GM21576 (cell line): ENCODE measurements at regions not wholly inside any gene's neighbourhood (a gene's known extent, or its start where the extent isn't known, plus 50 kb on each side); places are given as distances from the start of the nearest gene placed in this dataset.
"Not testable (repeated sequence)": the region's sequence is repeated elsewhere in the genome, so short reads cannot be mapped to it uniquely, and the experiment has no call there.

ENCODE experiments used
- ATAC-seq: cut with Tn5 transposase; IDR thresholded peaks from one replicate; pipeline ENCODE4 v1.9.1; 2021; ENCODE audit warnings: mild to moderate bottlenecking, moderate library complexity; ENCODE audit not compliant: unreplicated experiment

DNA sequence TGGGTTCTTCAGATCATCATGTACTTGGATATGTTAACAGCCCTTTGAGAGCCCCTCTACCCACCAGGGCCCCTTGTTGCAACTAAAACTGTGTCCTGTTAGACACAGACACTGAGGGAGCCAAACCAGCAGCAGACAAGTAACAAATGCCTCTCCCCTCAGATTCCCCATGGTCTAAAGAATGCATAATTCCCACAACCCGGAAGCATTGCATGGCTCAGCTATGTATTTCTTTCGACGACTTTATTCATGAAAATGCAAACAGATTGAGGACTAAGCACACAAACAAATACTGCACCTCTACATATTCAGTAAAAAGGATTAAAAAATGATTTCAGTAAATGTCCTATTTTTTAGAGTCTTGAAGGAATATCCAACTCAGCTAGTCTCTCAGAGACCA is 70.1 kb upstream of the HECW1 start:
- no peak for ATAC-seq

DNA sequence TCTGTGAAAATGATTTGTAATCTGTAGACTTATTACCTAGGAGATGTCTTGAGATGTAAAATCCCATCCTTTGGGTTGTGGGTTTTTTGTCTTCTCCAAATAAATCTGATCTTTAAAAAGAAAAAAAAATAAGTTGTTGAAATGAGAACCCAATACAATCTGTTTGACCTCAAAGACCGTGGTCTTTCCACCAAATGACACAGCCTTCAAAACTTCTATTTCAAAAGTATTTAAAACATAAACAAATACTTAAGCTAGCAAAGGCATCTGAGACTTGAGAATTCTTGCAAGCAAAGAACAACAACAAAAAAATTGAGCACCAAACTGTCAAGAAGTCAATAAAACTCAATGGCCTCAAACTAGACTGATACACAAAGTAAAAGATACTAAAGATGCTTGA is 67.9 kb upstream of the HECW1 start:
- no peak for ATAC-seq

DNA sequence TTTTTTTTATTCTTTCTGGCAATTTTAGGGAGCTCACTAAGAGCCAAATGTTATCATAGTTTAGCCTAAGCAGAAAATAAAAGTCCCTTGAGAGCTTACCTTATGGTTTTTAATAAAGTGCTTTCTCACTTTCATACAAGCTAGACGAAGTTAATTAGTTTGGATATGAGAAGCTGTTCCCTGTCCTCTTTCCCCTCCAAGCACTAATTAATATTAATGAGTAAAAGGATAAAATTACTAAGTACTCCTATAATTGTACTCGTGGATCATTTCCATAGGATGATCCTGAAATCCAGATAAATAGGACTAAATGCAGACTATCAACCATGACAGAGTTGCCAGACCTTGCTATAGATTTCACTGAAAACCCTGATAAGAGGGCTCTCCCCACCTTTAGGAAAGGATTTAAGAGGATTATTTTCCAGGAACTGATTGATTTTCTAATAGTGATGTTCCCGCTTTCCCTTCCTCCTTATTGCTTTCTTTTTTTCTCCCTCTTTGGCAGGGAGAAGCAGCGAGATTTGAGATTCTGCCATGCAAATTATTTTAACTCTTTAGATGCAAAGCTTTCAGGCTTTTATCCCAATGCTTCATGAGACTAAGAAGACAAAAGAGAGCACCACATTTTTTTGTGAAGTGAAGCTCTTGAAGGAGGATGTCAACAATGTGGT is 58.3 kb upstream of the HECW1 start:
- ATAC-seq = no peak

DNA sequence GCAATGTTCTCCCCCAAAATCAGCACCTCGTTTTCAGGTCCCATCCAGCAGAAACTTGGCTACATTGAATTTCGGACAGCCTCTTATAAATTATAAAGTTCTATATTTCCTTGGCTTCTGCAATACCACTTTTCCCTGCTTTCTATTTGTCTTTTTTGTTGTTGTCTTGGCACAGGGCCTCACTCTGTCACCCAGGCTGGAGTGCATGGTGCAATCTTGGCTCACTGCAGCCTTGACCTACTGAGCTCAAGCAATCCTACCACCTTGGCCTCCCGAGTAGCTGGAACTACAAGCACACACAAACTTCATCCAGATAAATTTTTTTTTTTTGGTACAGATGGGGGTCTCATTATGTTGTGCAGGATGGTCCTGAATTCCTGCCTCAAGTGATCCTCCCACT is 55.3 kb upstream of the HECW1 start:
- no peak for ATAC-seq

DNA sequence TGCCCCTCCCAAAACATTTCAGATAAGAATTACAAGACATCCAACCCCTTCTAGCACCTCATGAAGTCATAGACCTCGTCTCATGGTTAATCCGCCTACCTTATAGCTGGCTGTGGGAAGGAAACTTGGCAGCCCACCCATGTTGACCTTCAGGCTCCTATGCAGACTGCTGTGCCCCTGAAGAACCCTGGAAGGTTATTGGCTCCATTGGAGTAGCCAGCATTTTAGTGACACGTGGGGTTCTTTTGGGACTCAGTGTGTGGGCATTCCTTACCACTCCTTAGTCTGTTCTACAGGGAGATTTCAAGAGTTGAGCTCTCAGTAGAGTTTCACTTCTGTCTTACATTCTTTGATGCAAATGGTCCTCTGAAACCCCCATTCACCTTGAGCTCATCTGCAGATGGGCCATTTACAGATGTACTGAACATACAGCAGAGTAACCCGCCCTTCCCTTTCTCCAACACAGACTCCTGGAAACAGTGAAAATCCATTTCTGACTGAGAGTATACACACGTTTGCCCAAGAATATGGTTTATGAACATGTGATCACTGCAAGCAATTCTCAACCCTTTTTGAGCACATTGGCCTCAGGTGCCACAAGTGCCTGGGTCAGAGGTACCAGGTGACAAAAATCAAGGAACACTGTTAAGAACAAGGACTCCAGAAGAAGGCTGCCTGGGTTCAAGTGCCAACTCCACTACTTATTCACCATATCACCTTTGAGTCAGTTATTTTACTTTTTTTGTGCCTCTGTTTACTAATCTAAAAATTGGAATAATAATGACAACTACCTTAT is 54.0 kb upstream of the HECW1 start:
- peak; percentile 65 for ATAC-seq

DNA sequence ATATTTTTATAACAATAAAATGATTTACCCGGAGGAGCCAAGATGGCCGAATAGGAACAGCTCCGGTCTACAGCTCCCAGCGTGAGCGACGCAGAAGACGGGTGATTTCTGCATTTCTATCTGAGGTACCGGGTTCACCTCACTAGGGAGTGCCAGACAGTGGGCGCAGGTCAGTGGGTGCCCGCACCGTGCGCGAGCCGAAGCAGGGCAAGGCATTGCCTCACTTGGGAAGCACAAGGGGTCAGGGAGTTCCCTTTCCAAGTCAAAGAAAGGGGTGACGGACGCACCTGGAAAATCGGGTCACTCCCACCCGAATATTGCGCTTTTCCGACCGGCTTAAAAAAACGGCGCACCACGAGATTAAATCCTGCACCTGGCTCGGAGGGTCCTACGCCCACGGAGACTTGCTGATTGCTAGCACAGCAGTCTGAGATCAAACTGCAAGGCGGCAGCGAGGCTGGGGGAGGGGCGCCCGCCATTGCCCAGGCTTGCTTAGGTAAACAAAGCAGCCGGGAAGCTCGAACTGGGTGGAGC is 53.3 kb upstream of the HECW1 start:
- ATAC-seq = not testable (repeated sequence)
